A673 (cell line): ENCODE measurements at regions not wholly inside any gene's neighbourhood (a gene's known extent, or its start where the extent isn't known, plus 50 kb on each side); places are given as distances from the start of the nearest gene placed in this dataset.

ENCODE experiments used
- BruUV-seq: library from RNA; stranded (reverse); fragments of 400-500 nt; replicated peaks from 2 replicates; lab custom pipeline; 2021; lab: Mats Ljungman, UMichigan
- CTCF ChIA-PET: fragments of 300-600 bp; sonication (Branson Sonifier 250); formaldehyde crosslinking; loops from one replicate; lab custom pipeline; 2022; ENCODE audit warnings: antibody characterized with exemption; lab: Charles Lee
- POLR2A ChIA-PET: fragments of 300-600 bp; sonication (Branson Sonifier 250); formaldehyde crosslinking; loops from one replicate; lab custom pipeline; 2022; ENCODE audit warnings: antibody characterized with exemption; ENCODE audit not compliant: low non-redundant PET; lab: Charles Lee
- DNase-seq: peaks from one replicate; pipeline ENCODE4 v3.0.0-alpha.2; 2015; ENCODE audit warnings: low spot score
- H3K27ac ChIP-seq: fragments of 200-600 bp; sonication (generic); 2 replicates; pipeline ENCODE4 v1.5.1; 2016; ENCODE audit warnings: mixed run types, low read depth, mild to moderate bottlenecking, mixed read lengths, antibody characterized with exemption, low read length; ENCODE audit not compliant: poor library complexity, severe bottlenecking
- H3K27me3 ChIP-seq: fragments of 200-600 bp; sonication (generic); replicated peaks from 2 replicates; pipeline ENCODE4 v1.6.1; 2017; ENCODE audit warnings: mixed run types, low read depth, mild to moderate bottlenecking, mixed read lengths, antibody characterized with exemption, low read length; ENCODE audit not compliant: insufficient read depth, poor library complexity
- H3K36me3 ChIP-seq: fragments of 200-600 bp; sonication (generic); 2 replicates; pipeline ENCODE4 v1.6.1; 2016; ENCODE audit warnings: mixed run types, mild to moderate bottlenecking, mixed read lengths, antibody characterized with exemption, low read length; ENCODE audit not compliant: insufficient read depth, poor library complexity, severe bottlenecking
- H3K4me1 ChIP-seq: fragments of 200-600 bp; sonication (generic); 2 replicates; pipeline ENCODE4 v1.6.1; 2017; ENCODE audit warnings: mixed run types, mild to moderate bottlenecking, mixed read lengths, antibody characterized with exemption, low read length; ENCODE audit not compliant: insufficient read depth, poor library complexity, severe bottlenecking
- H3K4me3 ChIP-seq: fragments of 200-600 bp; sonication (generic); 2 replicates; pipeline ENCODE4 v1.5.1; 2016; ENCODE audit warnings: low read depth, mixed run types, mild to moderate bottlenecking, mixed read lengths, low read length; ENCODE audit not compliant: poor library complexity, severe bottlenecking
- H3K9me3 ChIP-seq: fragments of 200-600 bp; sonication (generic); 2 replicates; pipeline ENCODE4 v1.6.1; 2016; ENCODE audit warnings: mixed run types, low read depth, mild to moderate bottlenecking, mixed read lengths, antibody characterized with exemption, low read length; ENCODE audit not compliant: poor library complexity, severe bottlenecking
- EZH2 ChIP-seq: fragments of 200-600 bp; sonication (generic); IDR thresholded peaks from 2 replicates; pipeline ENCODE4 v1.6.1; 2017; ENCODE audit warnings: borderline replicate concordance, low read depth, mild to moderate bottlenecking, mixed read lengths, antibody characterized with exemption, low read length; ENCODE audit not compliant: poor library complexity, severe bottlenecking
- intact Hi-C: fragments of 100-400 bp; cut with micrococcal nuclease; formaldehyde crosslinking; loops from one replicate; pipeline ENCODE4 v1.10.0; 2022; ENCODE audit not compliant: unreplicated experiment
- TF ChIP-seq, protein P1 (sequence below): fragments of 300-800, 200-600 bp; sonication (generic); conservative IDR thresholded peaks from 2 replicates; pipeline ENCODE4 v1.5.1; 2017; ENCODE audit warnings: low read depth, mild to moderate bottlenecking, antibody characterized with exemption, low read length, moderate library complexity, mixed read lengths

DNA sequence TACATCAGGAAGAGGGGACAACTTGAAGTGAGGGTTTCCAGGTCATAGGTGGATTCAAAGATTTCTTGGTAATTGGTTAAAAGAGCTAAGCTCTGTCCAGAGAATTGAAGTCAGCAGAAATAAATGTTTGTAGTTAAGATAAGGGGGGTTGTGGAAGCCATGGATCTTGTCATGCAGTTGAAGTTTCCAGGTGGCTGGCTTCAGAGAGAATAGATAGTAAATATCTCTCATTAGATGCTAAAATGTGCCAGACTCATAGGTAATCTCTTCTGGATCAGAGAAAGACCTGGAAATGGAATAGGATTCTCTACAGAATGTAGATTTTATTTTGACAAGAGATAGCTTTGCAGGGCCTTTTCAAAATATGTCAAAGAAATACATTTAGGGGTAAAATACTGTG lies 491.7 kb downstream of the PRR16 start:
- Histone ChIP-seq H3K27me3 (no peaks in the 10 kb centered on the region), H3K4me3 (no peak overlapping the region), H3K27ac (no peak overlapping the region), H3K36me3 (no peaks in the 10 kb centered on the region), H3K4me1 (no peaks in the 10 kb centered on the region), H3K9me3 (peaks cover 5% of the 10 kb centered on the region)
- no TSS peak for BruUV-seq
- ChIA-PET POLR2A (no interaction called here), CTCF (no interaction called here)
- DNase-seq, result no peak
- intact Hi-C loops, result no loop called here
- TF ChIP-seq EZH2, result no peak
- TF ChIP-seq, protein P1, sequence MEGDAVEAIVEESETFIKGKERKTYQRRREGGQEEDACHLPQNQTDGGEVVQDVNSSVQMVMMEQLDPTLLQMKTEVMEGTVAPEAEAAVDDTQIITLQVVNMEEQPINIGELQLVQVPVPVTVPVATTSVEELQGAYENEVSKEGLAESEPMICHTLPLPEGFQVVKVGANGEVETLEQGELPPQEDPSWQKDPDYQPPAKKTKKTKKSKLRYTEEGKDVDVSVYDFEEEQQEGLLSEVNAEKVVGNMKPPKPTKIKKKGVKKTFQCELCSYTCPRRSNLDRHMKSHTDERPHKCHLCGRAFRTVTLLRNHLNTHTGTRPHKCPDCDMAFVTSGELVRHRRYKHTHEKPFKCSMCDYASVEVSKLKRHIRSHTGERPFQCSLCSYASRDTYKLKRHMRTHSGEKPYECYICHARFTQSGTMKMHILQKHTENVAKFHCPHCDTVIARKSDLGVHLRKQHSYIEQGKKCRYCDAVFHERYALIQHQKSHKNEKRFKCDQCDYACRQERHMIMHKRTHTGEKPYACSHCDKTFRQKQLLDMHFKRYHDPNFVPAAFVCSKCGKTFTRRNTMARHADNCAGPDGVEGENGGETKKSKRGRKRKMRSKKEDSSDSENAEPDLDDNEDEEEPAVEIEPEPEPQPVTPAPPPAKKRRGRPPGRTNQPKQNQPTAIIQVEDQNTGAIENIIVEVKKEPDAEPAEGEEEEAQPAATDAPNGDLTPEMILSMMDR, result no peak

DNA sequence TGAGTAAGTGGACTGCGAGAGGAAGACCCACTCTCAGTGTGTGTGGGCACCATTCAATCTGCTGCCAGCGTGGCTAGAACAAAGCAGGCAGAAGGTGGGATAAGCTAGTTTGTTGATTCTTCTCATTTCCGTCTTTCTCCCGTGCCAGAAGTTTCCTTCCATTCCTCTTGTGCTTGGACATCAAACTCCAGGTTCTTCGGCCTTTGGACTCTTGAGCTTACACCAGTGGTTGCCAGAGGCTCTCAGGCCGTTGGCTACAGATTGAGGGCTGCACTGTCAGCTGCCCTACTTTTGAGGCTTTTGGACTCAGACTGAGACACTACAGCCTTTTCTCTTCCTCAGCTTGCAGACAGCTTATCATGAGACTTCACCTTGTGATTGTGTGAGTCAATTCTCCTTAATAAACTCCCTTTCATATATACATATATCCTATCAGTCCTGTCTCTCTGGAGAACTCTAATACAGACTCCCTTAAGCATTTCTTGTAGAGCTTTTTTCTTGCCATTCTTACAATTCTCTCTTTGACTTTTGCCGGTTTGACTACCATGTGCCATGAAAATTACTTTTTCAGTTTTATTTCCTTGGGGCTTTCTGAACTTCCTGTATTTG lies 494.9 kb downstream of the PRR16 start:
- no peaks in the 10 kb centered on the region for H3K27me3 ChIP-seq
- no peak for DNase-seq
- no peaks in the 10 kb centered on the region for H3K4me1 ChIP-seq
- POLR2A ChIA-PET, result no interaction called here
- H3K4me3 ChIP-seq, result no peak overlapping the region
- H3K9me3 ChIP-seq, result no peaks in the 10 kb centered on the region
- TF ChIP-seq, protein P1, result no peak
- TF ChIP-seq EZH2, result no peak
- H3K36me3 ChIP-seq, result no peaks in the 10 kb centered on the region
- intact Hi-C loops, result no loop called here
- CTCF ChIA-PET, result no interaction called here
- no TSS peak for BruUV-seq
- no peak overlapping the region for H3K27ac ChIP-seq

- Histone ChIP-seq H3K4me1 (no peaks in the 10 kb centered on the region), H3K27me3 (no peaks in the 10 kb centered on the region), H3K4me3 (no peak overlapping the region), H3K36me3 (no peaks in the 10 kb centered on the region), H3K27ac (no peak overlapping the region), H3K9me3 (no peaks in the 10 kb centered on the region)
- BruUV-seq, result no TSS peak
- POLR2A ChIA-PET, result no interaction called here
- intact Hi-C loops, result no loop called here
- CTCF ChIA-PET, result no interaction called here
- TF ChIP-seq, protein P1, result no peak
- TF ChIP-seq EZH2, result no peak
- no peak for DNase-seq
These were observed 496.4 kb downstream of the PRR16 start for GRCh38 chr5:120960510-120960909.
